Thyroid gland (tissue), 4 donors: ENCODE measurements at regions not wholly inside any gene's neighbourhood (a gene's known extent, or its start where the extent isn't known, plus 50 kb on each side); places are given as distances from the start of the nearest gene placed in this dataset.
"Not testable (repeated sequence)": the region's sequence is repeated elsewhere in the genome, so short reads cannot be mapped to it uniquely, and the experiment has no call there.

ENCODE experiments used
- DNase-seq, 2 donors: peaks; one replicate each; pipeline ENCODE4 v3.0.0-alpha.2; 2019
- H3K27ac ChIP-seq, 3 donors: fragments of 200-600 bp; sonication (generic); 1 replicate in 2 of 3; 2 replicates in 1 of 3; pipeline ENCODE4 v1.5.1; 2016 to 2019; ENCODE audit warnings: mild to moderate bottlenecking in 1 of 3, moderate library complexity in 1 of 3
- H3K27me3 ChIP-seq: fragments of 200-600 bp; sonication (generic); one replicate; pipeline ENCODE4 v1.5.1; 2019
- H3K36me3 ChIP-seq, 2 donors: fragments of 200-600 bp; sonication (generic); one replicate each; pipeline ENCODE4 v1.5.1; 2016 to 2019
- H3K4me1 ChIP-seq, 2 donors: fragments of 200-600 bp; sonication (generic); one replicate each; pipeline ENCODE4 v1.5.1; 2017 to 2019
- H3K4me3 ChIP-seq, 3 donors: fragments of 200-600 bp; sonication (generic); replicated peaks in 1 of 3; 1 replicate in 2 of 3; 2 replicates in 1 of 3; pipeline ENCODE4 v1.5.1; 2016; ENCODE audit warnings: mild to moderate bottlenecking in 1 of 3
- H3K9me3 ChIP-seq: fragments of 200-600 bp; sonication (generic); one replicate; pipeline ENCODE4 v1.5.1; 2017
- POLR2A ChIP-seq, 2 donors: fragments of 450-650 bp; IDR thresholded peaks; one replicate each; pipeline ENCODE4 v1.6.1; 2017; ENCODE audit warnings: antibody characterized with exemption in 2 of 2, mild to moderate bottlenecking in 2 of 2, moderate library complexity in 1 of 2
- WGBS, 2 donors: methylation state at CpG; one replicate each; pipeline ENCODE4 v1.1.5; 2017; 5-methylcytosine and 5-hydroxymethylcytosine counted together
- intact Hi-C: fragments of 100-400 bp; cut with DNase I; formaldehyde crosslinking; loops from one replicate; pipeline ENCODE4 v1.15.1; 2023
- TF ChIP-seq, protein P1 (sequence below), 6 experiments: fragments of 200-600 bp in 3 of 6; fragments of 450-650 bp in 3 of 6; sonication (generic) in 3 of 6; IDR thresholded peaks; one replicate each; pipeline ENCODE4 v1.5.1; 2016 to 2019; ENCODE audit warnings: antibody characterized with exemption in 6 of 6, mild to moderate bottlenecking in 2 of 6, inconsistent platforms in 1 of 6, moderate library complexity in 1 of 6

DNA sequence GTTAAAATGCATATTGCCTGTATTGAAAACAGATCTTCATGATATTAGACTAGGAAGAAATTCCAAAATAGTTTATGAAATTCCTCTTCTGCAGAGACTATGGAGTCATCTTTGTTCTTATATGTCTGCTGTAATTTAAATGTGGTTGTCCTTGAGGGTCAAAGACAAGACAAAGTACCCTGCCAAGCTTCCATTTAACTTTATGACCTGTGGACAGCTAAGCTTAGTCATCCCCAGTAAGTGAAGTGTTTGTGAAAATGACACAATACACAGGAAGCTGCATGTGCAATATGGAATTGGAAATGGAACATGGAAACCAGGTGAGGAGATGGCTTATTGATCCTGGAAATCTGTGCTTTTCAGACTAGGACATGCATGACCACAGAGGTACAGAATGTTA, 68.5 kb upstream of the GBE1 start:
- Histone ChIP-seq H3K36me3 (no peaks in the 10 kb centered on the region), H3K27me3 (no peaks in the 10 kb centered on the region), H3K27ac (no peak overlapping the region), H3K9me3 (no peaks in the 10 kb centered on the region), H3K4me1 (no peaks in the 10 kb centered on the region), H3K4me3 (no peak overlapping the region)
- intact Hi-C loops = no loop called here
- DNase-seq = no peak
- TF ChIP-seq, protein P1, sequence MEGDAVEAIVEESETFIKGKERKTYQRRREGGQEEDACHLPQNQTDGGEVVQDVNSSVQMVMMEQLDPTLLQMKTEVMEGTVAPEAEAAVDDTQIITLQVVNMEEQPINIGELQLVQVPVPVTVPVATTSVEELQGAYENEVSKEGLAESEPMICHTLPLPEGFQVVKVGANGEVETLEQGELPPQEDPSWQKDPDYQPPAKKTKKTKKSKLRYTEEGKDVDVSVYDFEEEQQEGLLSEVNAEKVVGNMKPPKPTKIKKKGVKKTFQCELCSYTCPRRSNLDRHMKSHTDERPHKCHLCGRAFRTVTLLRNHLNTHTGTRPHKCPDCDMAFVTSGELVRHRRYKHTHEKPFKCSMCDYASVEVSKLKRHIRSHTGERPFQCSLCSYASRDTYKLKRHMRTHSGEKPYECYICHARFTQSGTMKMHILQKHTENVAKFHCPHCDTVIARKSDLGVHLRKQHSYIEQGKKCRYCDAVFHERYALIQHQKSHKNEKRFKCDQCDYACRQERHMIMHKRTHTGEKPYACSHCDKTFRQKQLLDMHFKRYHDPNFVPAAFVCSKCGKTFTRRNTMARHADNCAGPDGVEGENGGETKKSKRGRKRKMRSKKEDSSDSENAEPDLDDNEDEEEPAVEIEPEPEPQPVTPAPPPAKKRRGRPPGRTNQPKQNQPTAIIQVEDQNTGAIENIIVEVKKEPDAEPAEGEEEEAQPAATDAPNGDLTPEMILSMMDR (IDR thresholded peaks at IDR 0.05) = no peak
- no peak for TF ChIP-seq POLR2A (IDR thresholded peaks at IDR 0.05)

DNA sequence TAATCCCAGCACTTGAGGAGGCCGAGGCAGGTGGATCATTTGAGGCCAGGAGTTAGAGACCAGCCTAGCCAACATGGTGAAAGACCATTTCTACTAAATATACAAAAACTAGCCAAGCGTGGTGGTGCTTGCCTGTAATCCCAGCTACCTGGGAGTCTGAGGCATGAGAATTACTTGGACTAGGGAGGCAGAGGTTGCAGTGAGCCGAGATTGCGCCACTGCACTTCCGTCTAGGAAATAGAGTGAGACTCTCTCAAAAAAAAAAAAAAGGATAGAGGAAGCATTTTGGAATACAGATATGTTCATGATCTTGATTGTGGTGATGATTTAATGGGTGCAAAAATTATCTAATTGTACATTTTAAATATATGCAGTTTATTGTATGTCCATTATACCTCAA, 67.8 kb upstream of the GBE1 start:
- WGBS, 2 donors = 90% methylated on average over 5 of the region's 5 CpGs
- H3K27me3 ChIP-seq, H3K4me1 ChIP-seq, H3K9me3 ChIP-seq, H3K4me3 ChIP-seq, DNase-seq, H3K27ac ChIP-seq, intact Hi-C loops, H3K36me3 ChIP-seq: not testable (repeated sequence)

DNA sequence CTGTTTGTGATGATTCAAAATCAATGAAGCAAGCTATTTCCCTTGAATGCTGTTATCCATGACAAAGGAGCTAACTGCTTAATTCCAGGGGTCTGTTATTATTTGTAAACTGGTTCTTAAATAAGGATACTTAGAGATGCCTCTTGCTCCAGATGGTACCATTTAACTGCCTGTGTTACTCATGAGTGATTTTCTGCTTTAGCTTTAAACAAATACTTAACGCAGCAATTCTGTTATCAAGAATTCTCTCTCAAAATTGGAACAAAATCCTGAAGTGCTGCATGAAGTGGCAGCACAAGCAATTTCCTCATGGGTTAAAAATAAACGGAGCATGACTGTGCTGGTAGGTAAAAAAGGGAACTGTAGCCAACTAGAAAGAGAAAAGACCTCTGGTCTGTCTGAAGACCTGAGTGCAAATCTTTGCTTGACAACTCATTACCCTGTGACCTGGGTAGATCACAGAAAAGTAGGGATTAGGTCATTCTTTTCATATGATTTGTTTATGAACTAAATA, 62.5 kb upstream of the GBE1 start:
- Histone ChIP-seq H3K4me1 (peaks cover 0 to 4% of the 10 kb centered on the region in 2 donors), H3K4me3 (no peak overlapping the region), H3K27ac (peak overlapping the region in 1 of 3 donors; percentile 38), H3K36me3 (no peaks in the 10 kb centered on the region), H3K27me3 (no peaks in the 10 kb centered on the region), H3K9me3 (no peaks in the 10 kb centered on the region)
- peak in 1 of 2 donors; percentile 21 for DNase-seq
- WGBS, 2 donors = 1 to 6% methylated on average over 2 of the region's 2 CpGs
- intact Hi-C loops = no loop called here
- TF ChIP-seq POLR2A (IDR thresholded peaks at IDR 0.05) = no peak
- TF ChIP-seq, protein P1 (IDR thresholded peaks at IDR 0.05) = no peak

DNA sequence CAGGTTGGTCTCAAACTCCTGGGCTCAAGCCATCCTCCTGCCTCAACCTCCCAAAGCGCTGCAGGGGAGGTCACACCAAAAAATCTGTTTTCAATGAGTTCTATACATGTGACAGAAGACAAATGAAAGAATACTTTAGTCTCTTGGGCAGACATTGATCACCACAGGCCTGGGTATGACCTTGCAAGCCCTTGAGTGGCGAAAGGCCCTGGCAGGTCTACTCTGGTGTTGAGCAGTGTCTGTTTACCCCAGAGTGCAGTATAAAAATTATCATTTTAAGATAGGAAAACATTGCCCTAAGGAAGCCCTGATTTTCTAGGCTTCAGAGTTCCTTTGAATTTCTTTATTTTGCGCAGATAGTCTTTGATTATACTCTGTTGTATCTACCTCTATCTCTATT, 61.6 kb upstream of the GBE1 start:
- Histone ChIP-seq H3K4me1 (peaks cover 0 to 4% of the 10 kb centered on the region in 2 donors), H3K36me3 (no peaks in the 10 kb centered on the region), H3K27me3 (no peaks in the 10 kb centered on the region), H3K9me3 (no peaks in the 10 kb centered on the region), H3K27ac (no peak overlapping the region), H3K4me3 (no peak overlapping the region)
- intact Hi-C loops = no loop called here
- DNase-seq = no peak
- 93 to 97% methylated on average over 3 of the region's 3 CpGs for WGBS, 2 donors
- TF ChIP-seq POLR2A (IDR thresholded peaks at IDR 0.05) = no peak
- TF ChIP-seq, protein P1 (IDR thresholded peaks at IDR 0.05) = no peak

DNA sequence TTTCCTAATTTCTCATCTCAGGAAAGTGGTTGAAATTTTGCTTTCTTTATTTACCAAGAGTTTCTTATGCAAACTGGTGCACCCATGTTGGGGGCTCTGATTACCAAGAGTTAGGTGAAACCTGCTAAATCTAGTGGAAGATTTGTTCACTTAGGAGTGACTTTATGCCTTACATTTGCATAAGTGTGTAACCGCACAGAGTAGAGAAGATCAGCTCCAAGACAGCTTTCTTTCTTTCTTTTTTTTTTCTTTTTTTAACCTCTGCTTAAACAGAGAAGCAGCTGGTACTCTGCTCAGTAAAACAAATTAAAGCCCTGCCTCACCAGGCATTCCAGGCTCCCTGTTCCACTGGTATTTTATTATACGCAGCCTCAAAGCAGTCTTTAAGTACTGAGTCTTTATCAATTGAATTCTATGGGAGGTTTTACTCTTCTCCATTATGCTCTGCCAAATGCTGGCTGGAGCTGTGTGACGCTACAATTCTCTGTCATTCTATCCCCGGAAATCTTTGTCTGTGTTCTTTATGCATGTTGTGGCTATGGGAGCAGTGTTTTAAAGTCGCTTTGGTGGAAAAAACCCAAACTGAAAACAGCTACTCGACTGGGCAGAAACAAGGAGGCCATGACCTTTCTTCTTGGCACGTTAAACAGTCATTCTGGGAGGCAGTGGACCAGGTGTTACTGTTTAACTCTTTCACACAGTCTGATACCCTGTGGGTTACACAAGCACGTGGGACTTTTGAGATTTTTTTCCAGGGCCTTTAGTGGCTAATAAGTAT, 55.2 kb upstream of the GBE1 start:
- H3K27me3 ChIP-seq = no peaks in the 10 kb centered on the region
- DNase-seq = peak; percentile 30 to 31
- intact Hi-C loops = no loop called here
- H3K36me3 ChIP-seq = no peaks in the 10 kb centered on the region
- H3K4me3 ChIP-seq = no peak overlapping the region
- peak overlapping the region; percentile 39 to 78 (median 62) for H3K27ac ChIP-seq
- peak in 1 of 2 donors; percentile 9 for TF ChIP-seq POLR2A (IDR thresholded peaks at IDR 0.05)
- TF ChIP-seq, protein P1 (IDR thresholded peaks at IDR 0.05) = no peak
- peaks cover 11 to 16% of the 10 kb centered on the region in 2 donors for H3K4me1 ChIP-seq
- 10 to 12% methylated on average over 8 of the region's 8 CpGs for WGBS, 2 donors
- H3K9me3 ChIP-seq = no peaks in the 10 kb centered on the region

DNA sequence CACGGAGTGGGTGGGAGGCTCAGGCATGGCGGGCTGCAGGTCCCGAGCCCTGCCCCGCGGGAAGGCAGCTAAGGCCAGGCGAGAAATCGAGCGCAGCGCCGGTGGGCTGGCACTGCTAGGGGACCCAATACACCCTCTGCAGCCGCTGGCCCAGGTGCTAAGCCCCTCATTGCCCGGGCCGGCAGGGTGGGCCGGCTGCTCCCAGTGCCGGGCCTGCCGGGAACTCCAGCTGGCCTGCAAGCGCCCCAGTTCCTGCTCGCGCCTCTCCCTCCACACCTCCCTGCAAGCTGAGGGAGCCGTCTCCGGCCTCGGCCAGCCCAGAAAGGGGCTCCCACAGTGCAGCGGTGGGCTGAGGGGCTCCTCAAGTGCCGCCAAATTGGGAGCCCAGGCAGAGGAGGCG, 50.7 kb upstream of the GBE1 start:
- 93% methylated on average over 21 to 22 of the region's 25 CpGs for WGBS, 2 donors
- H3K27ac ChIP-seq, H3K9me3 ChIP-seq, H3K4me3 ChIP-seq, H3K27me3 ChIP-seq, intact Hi-C loops, H3K36me3 ChIP-seq, DNase-seq: not testable (repeated sequence)
- H3K4me1 ChIP-seq = peaks cover 9 to 13% of the 10 kb centered on the region in 2 donors
